Body of pancreas (tissue), 4 donors: ENCODE measurements at regions not wholly inside any gene's neighbourhood (a gene's known extent, or its start where the extent isn't known, plus 50 kb on each side); places are given as distances from the start of the nearest gene placed in this dataset.

ENCODE experiments used
- ATAC-seq: fragments of 150-250 bp; one replicate; pipeline ENCODE4 v1.9.1; 2016
- DNase-seq, 4 donors: peaks; one replicate each; pipeline ENCODE4 v3.0.0-alpha.2; 2019
- H3K27ac ChIP-seq, 4 donors: fragments of 200-600 bp; sonication (generic); 1 replicate in 3 of 4; 2 replicates in 1 of 4; pipeline versions ENCODE4 v1.5.1 to v1.6.1; 2016 to 2019; ENCODE audit warnings: mild to moderate bottlenecking in 1 of 4, mixed read lengths in 1 of 4, moderate library complexity in 1 of 4
- H3K27me3 ChIP-seq, 2 donors: fragments of 200-600 bp; sonication (generic); one replicate each; pipeline ENCODE4 v1.6.0; 2016; ENCODE audit warnings: mild to moderate bottlenecking in 1 of 2
- H3K36me3 ChIP-seq, 2 donors: fragments of 200-600 bp; sonication (generic); replicated peaks in 1 of 2; 2 replicates each; pipeline ENCODE4 v1.5.1; 2016; ENCODE audit warnings: low read depth in 2 of 2; ENCODE audit not compliant: insufficient read depth in 1 of 2
- H3K4me1 ChIP-seq: fragments of 200-600 bp; sonication (generic); one replicate; pipeline ENCODE4 v1.6.0; 2016
- H3K4me3 ChIP-seq, 2 donors: fragments of 200-600 bp; sonication (generic); 1 replicate in 1 of 2; 2 replicates in 1 of 2; pipeline ENCODE4 v1.5.1; 2016 to 2019
- H3K9me3 ChIP-seq, 3 donors: fragments of 200-600 bp; sonication (generic); 1 replicate in 2 of 3; 2 replicates in 1 of 3; pipeline ENCODE4 v1.5.1; 2016
- CTCF ChIP-seq, 7 experiments: fragments of 450-650 bp in 4 of 7; fragments of 200-600 bp in 3 of 7; sonication (generic) in 3 of 7; IDR thresholded peaks; one replicate each; pipeline ENCODE4 v1.5.1; 2016 to 2019; ENCODE audit warnings: antibody characterized with exemption in 7 of 7
- POLR2A ChIP-seq, 3 donors: fragments of 450-650 bp; IDR thresholded peaks; one replicate each; pipeline ENCODE4 v1.6.1; 2016; ENCODE audit warnings: antibody characterized with exemption in 3 of 3, mild to moderate bottlenecking in 2 of 3
- WGBS, 2 donors: methylation state at CpG; one replicate each; pipeline ENCODE4 v1.1.5; 2017; 5-methylcytosine and 5-hydroxymethylcytosine counted together
- intact Hi-C: fragments of 100-400 bp; cut with DNase I; formaldehyde crosslinking; loops from one replicate; pipeline ENCODE4 v1.15.1; 2023

- no peaks in the 10 kb centered on the region for H3K36me3 ChIP-seq
- no peak for ATAC-seq
- WGBS, 2 donors = 71 to 72% methylated on average over 7 of the region's 7 CpGs
- intact Hi-C loops = no loop called here
- no peak overlapping the region for H3K4me3 ChIP-seq
- H3K27me3 ChIP-seq = no peaks in the 10 kb centered on the region
- H3K4me1 ChIP-seq = no peaks in the 10 kb centered on the region
- H3K27ac ChIP-seq = no peak overlapping the region
- no peak for TF ChIP-seq CTCF (IDR thresholded peaks at IDR 0.05)
- no peak for TF ChIP-seq POLR2A (IDR thresholded peaks at IDR 0.05)
- no peaks in the 10 kb centered on the region for H3K9me3 ChIP-seq
- DNase-seq = no peak
These were observed 330.2 kb downstream of the RRAGC start for GRCh38 chr1:38529391-38529790.

DNA sequence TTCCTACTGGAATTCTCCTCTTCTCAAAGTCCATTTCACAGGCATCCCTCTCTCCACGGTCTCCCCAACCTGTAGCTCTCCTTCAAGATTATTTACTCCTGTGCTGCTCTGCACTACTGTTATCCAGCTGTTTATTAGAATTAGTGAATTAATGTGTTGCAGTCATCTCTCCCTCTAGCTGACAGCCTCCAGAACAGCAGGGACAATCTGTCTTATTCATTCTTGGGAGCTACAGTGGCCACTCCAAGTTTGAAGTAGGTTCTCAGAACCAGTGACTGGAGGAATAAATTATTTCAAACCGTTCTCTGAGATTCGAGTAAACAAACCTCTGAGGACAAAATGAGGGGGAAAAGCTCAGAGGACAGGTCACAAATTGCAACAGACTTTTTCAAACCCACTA, 330.9 kb downstream of the RRAGC start:
- TF ChIP-seq CTCF (IDR thresholded peaks at IDR 0.05) = no peak
- TF ChIP-seq POLR2A (IDR thresholded peaks at IDR 0.05) = no peak
- no peaks in the 10 kb centered on the region for H3K9me3 ChIP-seq
- no peak for DNase-seq
- H3K27ac ChIP-seq = no peak overlapping the region
- intact Hi-C loops = no loop called here
- H3K36me3 ChIP-seq = no peaks in the 10 kb centered on the region
- no peaks in the 10 kb centered on the region for H3K4me1 ChIP-seq
- 50 to 58% methylated on average over 3 of the region's 3 CpGs for WGBS, 2 donors
- H3K27me3 ChIP-seq = no peaks in the 10 kb centered on the region
- H3K4me3 ChIP-seq = no peak overlapping the region
- no peak for ATAC-seq

GRCh38 chr1:38527373-38527966, 332.1 kb downstream of the RRAGC start:
- TF ChIP-seq CTCF (IDR thresholded peaks at IDR 0.05) = peak in 1 of 7 experiments; percentile 8
- TF ChIP-seq POLR2A (IDR thresholded peaks at IDR 0.05) = no peak
- intact Hi-C loops = no loop called here
- no peaks in the 10 kb centered on the region for H3K27me3 ChIP-seq
- H3K9me3 ChIP-seq = no peaks in the 10 kb centered on the region
- no peaks in the 10 kb centered on the region for H3K4me1 ChIP-seq
- H3K36me3 ChIP-seq = no peaks in the 10 kb centered on the region
- no peak overlapping the region for H3K4me3 ChIP-seq
- ATAC-seq (peak; percentile 27), DNase-seq (peak in 3 of 4 donors; percentile 16 to 24 (median 20))
- no peak overlapping the region for H3K27ac ChIP-seq
- WGBS, 2 donors = 41 to 58% methylated on average over 5 to 6 of the region's 6 CpGs

- H3K36me3 ChIP-seq = no peaks in the 10 kb centered on the region
- H3K9me3 ChIP-seq = no peaks in the 10 kb centered on the region
- H3K27ac ChIP-seq = no peak overlapping the region
- no peaks in the 10 kb centered on the region for H3K4me1 ChIP-seq
- H3K27me3 ChIP-seq = no peaks in the 10 kb centered on the region
- intact Hi-C loops = no loop called here
- no peak for DNase-seq
- H3K4me3 ChIP-seq = no peak overlapping the region
- TF ChIP-seq POLR2A (IDR thresholded peaks at IDR 0.05) = no peak
- no peak for TF ChIP-seq CTCF (IDR thresholded peaks at IDR 0.05)
- no peak for ATAC-seq
- 57 to 65% methylated on average over 7 of the region's 7 CpGs for WGBS, 2 donors
These were observed 333.5 kb downstream of the RRAGC start for GRCh38 chr1:38526046-38526445.

- 70 to 73% methylated on average over 4 of the region's 4 CpGs for WGBS, 2 donors
- no peak for ATAC-seq
- Histone ChIP-seq H3K4me3 (no peak overlapping the region), H3K27me3 (no peaks in the 10 kb centered on the region), H3K36me3 (no peaks in the 10 kb centered on the region), H3K4me1 (no peaks in the 10 kb centered on the region), H3K9me3 (no peaks in the 10 kb centered on the region), H3K27ac (no peak overlapping the region)
- DNase-seq = no peak
- TF ChIP-seq CTCF (IDR thresholded peaks at IDR 0.05) (no peak), POLR2A (IDR thresholded peaks at IDR 0.05) (no peak)
- intact Hi-C loops = no loop called here
These were observed 334.1 kb downstream of the RRAGC start for GRCh38 chr1:38525343-38526043.
